Sigmoid colon (tissue), 4 donors: ENCODE measurements at regions not wholly inside any gene's neighbourhood (a gene's known extent, or its start where the extent isn't known, plus 50 kb on each side); places are given as distances from the start of the nearest gene placed in this dataset.

ENCODE experiments used
- POLR2AphosphoS5 ChIP-seq, 4 donors: sonication (generic); formaldehyde crosslinking; IDR thresholded peaks; one replicate each; pipeline ENCODE4 v1.6.1; 2017; ENCODE audit warnings: antibody characterized with exemption in 4 of 4
- TF ChIP-seq, protein P1 (sequence below), 4 experiments: fragments of 450-650 bp in 3 of 4; fragments of 200-600 bp in 1 of 4; IDR thresholded peaks; one replicate each; pipeline ENCODE4 v1.5.1; 2016 to 2019; ENCODE audit warnings: antibody characterized with exemption in 4 of 4, mild to moderate bottlenecking in 3 of 4, moderate library complexity in 2 of 4

DNA sequence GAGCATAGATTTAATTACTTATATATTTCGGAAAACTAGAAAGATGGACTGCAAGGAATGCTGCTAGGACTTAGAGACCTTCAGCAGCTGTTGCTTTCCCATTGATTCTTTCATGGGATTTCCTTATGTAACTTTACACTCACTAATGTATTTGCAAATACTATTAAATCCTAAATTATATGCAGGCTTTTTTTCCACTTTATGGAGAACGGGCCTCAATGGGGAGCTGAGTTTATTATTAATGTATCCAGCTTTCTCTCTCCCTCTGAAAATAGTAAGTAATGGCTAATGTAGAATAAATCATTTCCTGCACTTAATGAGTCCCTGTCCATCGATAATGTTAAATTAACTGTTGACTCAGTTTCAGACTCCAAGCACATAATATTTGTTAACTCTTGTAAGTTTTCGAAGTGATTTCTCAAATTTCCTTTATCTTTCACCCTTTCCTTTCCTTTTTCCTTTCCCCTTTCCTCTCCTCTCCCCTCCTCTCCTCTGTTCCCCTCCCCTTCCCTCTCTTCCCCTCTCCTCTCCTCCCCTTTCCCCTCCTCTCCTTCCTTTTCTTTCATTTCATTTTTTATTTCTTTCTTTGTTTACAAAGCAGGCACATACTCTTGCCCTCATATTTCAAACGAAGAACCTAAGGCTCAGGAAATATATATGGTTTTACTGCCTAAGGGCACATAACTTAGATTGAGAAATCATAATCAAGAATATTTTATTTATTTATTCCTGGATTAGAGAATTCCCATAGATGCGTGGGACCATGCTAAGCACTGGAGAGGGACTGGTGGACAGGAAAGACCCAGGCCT lies 503.6 kb downstream of the MMUT start:
- TF ChIP-seq, protein P1, sequence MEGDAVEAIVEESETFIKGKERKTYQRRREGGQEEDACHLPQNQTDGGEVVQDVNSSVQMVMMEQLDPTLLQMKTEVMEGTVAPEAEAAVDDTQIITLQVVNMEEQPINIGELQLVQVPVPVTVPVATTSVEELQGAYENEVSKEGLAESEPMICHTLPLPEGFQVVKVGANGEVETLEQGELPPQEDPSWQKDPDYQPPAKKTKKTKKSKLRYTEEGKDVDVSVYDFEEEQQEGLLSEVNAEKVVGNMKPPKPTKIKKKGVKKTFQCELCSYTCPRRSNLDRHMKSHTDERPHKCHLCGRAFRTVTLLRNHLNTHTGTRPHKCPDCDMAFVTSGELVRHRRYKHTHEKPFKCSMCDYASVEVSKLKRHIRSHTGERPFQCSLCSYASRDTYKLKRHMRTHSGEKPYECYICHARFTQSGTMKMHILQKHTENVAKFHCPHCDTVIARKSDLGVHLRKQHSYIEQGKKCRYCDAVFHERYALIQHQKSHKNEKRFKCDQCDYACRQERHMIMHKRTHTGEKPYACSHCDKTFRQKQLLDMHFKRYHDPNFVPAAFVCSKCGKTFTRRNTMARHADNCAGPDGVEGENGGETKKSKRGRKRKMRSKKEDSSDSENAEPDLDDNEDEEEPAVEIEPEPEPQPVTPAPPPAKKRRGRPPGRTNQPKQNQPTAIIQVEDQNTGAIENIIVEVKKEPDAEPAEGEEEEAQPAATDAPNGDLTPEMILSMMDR (IDR thresholded peaks at IDR 0.05): no peak
- TF ChIP-seq POLR2AphosphoS5 (IDR thresholded peaks at IDR 0.05): no peak
